Tibial nerve (tissue), 4 donors: ENCODE measurements at regions not wholly inside any gene's neighbourhood (a gene's known extent, or its start where the extent isn't known, plus 50 kb on each side); places are given as distances from the start of the nearest gene placed in this dataset.

Experiments used
- CTCF ChIP-seq, 5 experiments: fragments of 200-600 bp in 3 of 5; fragments of 450-650 bp in 2 of 5; sonication (generic) in 3 of 5; IDR thresholded peaks; one replicate each; pipeline ENCODE4 v1.5.1; 2016 to 2019; ENCODE audit warnings: antibody characterized with exemption in 5 of 5, mild to moderate bottlenecking in 3 of 5, moderate library complexity in 2 of 5
- EP300 ChIP-seq, 2 donors: sonication (generic); formaldehyde crosslinking; IDR thresholded peaks; one replicate each; pipeline ENCODE4 v1.6.1; 2017; ENCODE audit warnings: antibody characterized with exemption in 2 of 2, mild to moderate bottlenecking in 1 of 2
- POLR2A ChIP-seq, 2 donors: fragments of 450-650 bp; IDR thresholded peaks; one replicate each; pipeline ENCODE4 v1.6.1; 2017; ENCODE audit warnings: antibody characterized with exemption in 2 of 2, mild to moderate bottlenecking in 2 of 2, moderate library complexity in 2 of 2

- TF ChIP-seq CTCF (IDR thresholded peaks at IDR 0.05) = no peak
- TF ChIP-seq EP300 (IDR thresholded peaks at IDR 0.05) = peak; percentile 41 to 72
- no peak for TF ChIP-seq POLR2A (IDR thresholded peaks at IDR 0.05)
These were observed 101.2 kb downstream of the MCFD2 start for GRCh38 chr2:46814160-46814961.
